ENCODE measurements at regions not wholly inside any gene's neighbourhood (a gene's known extent, or its start where the extent isn't known, plus 50 kb on each side); places are given as distances from the start of the nearest gene placed in this dataset.

- no peak for DNase-seq
- Histone ChIP-seq H3K4me1 (no peaks in the 10 kb centered on the region), H3K9me3 (no peaks in the 10 kb centered on the region), H3K27me3 (no peaks in the 10 kb centered on the region), H3K27ac (no peak overlapping the region), H3K36me3 (no peaks in the 10 kb centered on the region), H3K4me3 (no peak overlapping the region)
- TF ChIP-seq POLR2A (IDR thresholded peaks at IDR 0.05) (no peak), CTCF (IDR thresholded peaks at IDR 0.05) (no peak)
Measured at GRCh38 chr3:70726961-70727360, 414.5 kb upstream of the MDFIC2 start.

GRCh38 chr3:70726096-70726938 lies 413.9 kb upstream of the MDFIC2 start:
- Histone ChIP-seq H3K4me3 (no peak overlapping the region), H3K9me3 (no peaks in the 10 kb centered on the region), H3K27me3 (no peaks in the 10 kb centered on the region), H3K27ac (no peak overlapping the region), H3K4me1 (no peaks in the 10 kb centered on the region), H3K36me3 (no peaks in the 10 kb centered on the region)
- no peak for DNase-seq
- TF ChIP-seq CTCF (IDR thresholded peaks at IDR 0.05), result no peak
- TF ChIP-seq POLR2A (IDR thresholded peaks at IDR 0.05), result no peak

GRCh38 chr3:70722018-70722417 lies 409.6 kb upstream of the MDFIC2 start:
- Histone ChIP-seq H3K4me3 (no peak overlapping the region), H3K9me3 (no peaks in the 10 kb centered on the region), H3K27me3 (no peaks in the 10 kb centered on the region), H3K36me3 (no peaks in the 10 kb centered on the region), H3K27ac (no peak overlapping the region), H3K4me1 (no peaks in the 10 kb centered on the region)
- TF ChIP-seq POLR2A (IDR thresholded peaks at IDR 0.05) (no peak), CTCF (IDR thresholded peaks at IDR 0.05) (no peak)
- no peak for DNase-seq

GRCh38 chr3:70716832-70717231 lies 404.4 kb upstream of the MDFIC2 start:
- no peak overlapping the region for H3K4me3 ChIP-seq
- H3K4me1 ChIP-seq, result no peaks in the 10 kb centered on the region
- DNase-seq, result no peak
- H3K27me3 ChIP-seq, result no peaks in the 10 kb centered on the region
- H3K36me3 ChIP-seq, result no peaks in the 10 kb centered on the region
- peak in 2 of 6 experiments; percentile 23 to 29 for TF ChIP-seq CTCF (IDR thresholded peaks at IDR 0.05)
- no peak for TF ChIP-seq POLR2A (IDR thresholded peaks at IDR 0.05)
- peaks cover 0 to 11% (median 3%) of the 10 kb centered on the region in 4 donors for H3K9me3 ChIP-seq
- H3K27ac ChIP-seq, result no peak overlapping the region

- Histone ChIP-seq H3K27ac (no peak overlapping the region), H3K4me1 (no peaks in the 10 kb centered on the region), H3K27me3 (no peaks in the 10 kb centered on the region), H3K4me3 (no peak overlapping the region), H3K36me3 (no peaks in the 10 kb centered on the region), H3K9me3 (peaks cover 0 to 11% (median 3%) of the 10 kb centered on the region in 4 donors)
- TF ChIP-seq POLR2A (IDR thresholded peaks at IDR 0.05) (no peak), CTCF (IDR thresholded peaks at IDR 0.05) (no peak)
- no peak for DNase-seq
Measured at GRCh38 chr3:70712449-70713082, 400.1 kb upstream of the MDFIC2 start.

Data from Peyer's patch (tissue), 4 donors.